CD8-positive, alpha-beta memory T cell (primary cell): ENCODE measurements at regions not wholly inside any gene's neighbourhood (a gene's known extent, or its start where the extent isn't known, plus 50 kb on each side); places are given as distances from the start of the nearest gene placed in this dataset.

ENCODE experiments used
- CTCF ChIA-PET: fragments of 350-600 bp; sonication (Branson Sonifier 250); formaldehyde crosslinking; loops from one replicate; lab custom pipeline; 2021; ENCODE audit warnings: antibody characterized with exemption; lab: Charles Lee
- POLR2A ChIA-PET: fragments of 350-600 bp; sonication (Branson Sonifier 250); formaldehyde crosslinking; loops from one replicate; lab custom pipeline; 2021; ENCODE audit warnings: antibody characterized with exemption; lab: Charles Lee
- DNase-seq, 5 donors: peaks; one replicate each; pipeline versions ENCODE4 v3.0.0 to v3.0.0-alpha.2; 2020 to 2022; ENCODE audit warnings: mixed read lengths in 1 of 5
- H3K27ac ChIP-seq: one replicate; pipeline ENCODE4 v1.7.0; 2013; ENCODE audit warnings: low read depth, mild to moderate bottlenecking, low read length, moderate library complexity
- H3K27me3 ChIP-seq: 2 replicates; pipeline ENCODE4 v1.7.0; 2013; ENCODE audit warnings: low read length, mild to moderate bottlenecking; ENCODE audit not compliant: insufficient read depth, poor library complexity, severe bottlenecking
- H3K36me3 ChIP-seq: 2 replicates; pipeline ENCODE4 v1.7.0; 2013; ENCODE audit warnings: mild to moderate bottlenecking, low read length, moderate library complexity; ENCODE audit not compliant: insufficient read depth
- H3K4me1 ChIP-seq: 2 replicates; pipeline ENCODE4 v1.7.0; 2013; ENCODE audit warnings: mild to moderate bottlenecking, low read length, moderate library complexity; ENCODE audit not compliant: insufficient read depth
- H3K4me3 ChIP-seq: 2 replicates; pipeline ENCODE4 v1.7.0; 2013; ENCODE audit warnings: mild to moderate bottlenecking, low read length
- H3K9me3 ChIP-seq: 2 replicates; pipeline ENCODE4 v1.7.0; 2013; ENCODE audit warnings: mild to moderate bottlenecking, low read length
- H3K27ac Mint-ChIP-seq, 8 donors: one replicate each; pipeline ENCODE4 v1.8.0; 2020 to 2021; ENCODE audit warnings: mixed read lengths in 8 of 8, mild to moderate bottlenecking in 6 of 8, inconsistent platforms in 3 of 8, moderate library complexity in 3 of 8
- H3K27me3 Mint-ChIP-seq, 2 donors: one replicate each; pipeline ENCODE4 v1.8.0; 2020 to 2021; ENCODE audit warnings: mixed read lengths in 2 of 2, mild to moderate bottlenecking in 1 of 2, moderate library complexity in 1 of 2
- H3K36me3 Mint-ChIP-seq, 3 donors: one replicate each; pipeline ENCODE4 v1.8.0; 2020 to 2021; ENCODE audit warnings: mixed read lengths in 3 of 3, inconsistent platforms in 1 of 3, mild to moderate bottlenecking in 1 of 3
- H3K4me1 Mint-ChIP-seq, 3 donors: one replicate each; pipeline ENCODE4 v1.8.0; 2020 to 2021; ENCODE audit warnings: mixed read lengths in 3 of 3, inconsistent platforms in 1 of 3, mild to moderate bottlenecking in 1 of 3
- H3K4me3 Mint-ChIP-seq, 7 donors: one replicate each; pipeline ENCODE4 v1.8.0; 2020 to 2021; ENCODE audit warnings: mixed read lengths in 7 of 7, mild to moderate bottlenecking in 6 of 7, moderate library complexity in 4 of 7, inconsistent platforms in 2 of 7
- H3K9me3 Mint-ChIP-seq, 5 donors: one replicate each; pipeline ENCODE4 v1.8.0; 2020 to 2022; ENCODE audit warnings: mixed read lengths in 5 of 5, mild to moderate bottlenecking in 3 of 5, moderate library complexity in 2 of 5, inconsistent platforms in 1 of 5

DNA sequence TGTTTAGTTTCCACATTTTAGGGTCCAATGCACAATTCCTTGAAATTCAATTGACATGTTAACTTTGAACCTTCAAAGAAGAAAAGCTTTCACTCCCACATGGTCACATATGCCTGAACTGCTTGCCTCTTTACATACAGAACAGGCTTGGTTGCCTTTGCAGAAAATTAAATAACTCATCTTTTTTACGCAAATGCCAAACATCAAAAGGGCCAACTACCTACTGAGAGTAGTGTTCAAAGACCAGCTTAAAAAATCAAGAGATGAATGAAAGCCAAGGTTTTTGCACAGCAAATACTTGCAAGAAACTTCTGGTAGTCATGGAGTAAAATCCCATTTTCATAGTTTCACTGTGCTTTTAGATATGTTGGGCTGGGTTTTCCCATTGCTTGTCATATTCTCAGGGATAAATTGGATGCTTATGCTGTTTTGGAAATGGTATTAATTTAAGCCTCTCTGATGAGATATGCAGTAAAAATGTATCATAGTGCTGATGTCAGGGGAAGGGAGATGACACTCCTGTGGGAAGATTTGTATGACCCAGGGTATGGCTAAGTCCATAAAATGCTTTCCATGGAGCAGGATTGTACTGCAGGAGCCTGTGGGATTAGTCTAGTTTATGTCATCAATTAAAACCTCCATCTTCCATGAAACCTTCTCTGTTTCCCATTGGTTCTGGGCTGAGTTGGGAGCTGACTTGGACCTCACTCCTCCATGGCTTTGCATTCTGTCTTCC is 60.6 kb upstream of the DARS1 start:
- POLR2A ChIA-PET, result no interaction called here

GRCh38 chr2:136045344-136045743 is 59.9 kb upstream of the DARS1 start:
- no peaks in the 10 kb centered on the region for H3K9me3 Mint-ChIP-seq
- no peak for DNase-seq
- Histone ChIP-seq H3K36me3 (no peaks in the 10 kb centered on the region), H3K27ac (no peak overlapping the region), H3K27me3 (no peaks in the 10 kb centered on the region), H3K4me3 (no peak overlapping the region), H3K4me1 (peaks cover 18% of the 10 kb centered on the region), H3K9me3 (no peaks in the 10 kb centered on the region)
- no peaks in the 10 kb centered on the region for H3K27me3 Mint-ChIP-seq
- no peaks in the 10 kb centered on the region for H3K36me3 Mint-ChIP-seq
- H3K4me1 Mint-ChIP-seq, result peaks cover 15 to 17% (median 15%) of the 10 kb centered on the region in 3 donors
- POLR2A ChIA-PET, result no interaction called here
- no peak overlapping the region for H3K4me3 Mint-ChIP-seq
- no peak overlapping the region for H3K27ac Mint-ChIP-seq
- CTCF ChIA-PET, result no interaction called here

More for the DNA sequence above, 60.6 kb upstream of the DARS1 start:
- peaks cover 25% of the 10 kb centered on the region for H3K4me1 ChIP-seq
- Mint-ChIP-seq H3K27ac (no peak overlapping the region), H3K4me1 (peaks cover 22 to 24% (median 22%) of the 10 kb centered on the region in 3 donors), H3K36me3 (no peaks in the 10 kb centered on the region), H3K4me3 (no peak overlapping the region), H3K27me3 (no peaks in the 10 kb centered on the region), H3K9me3 (no peaks in the 10 kb centered on the region)
- no peak for DNase-seq
- no peak overlapping the region for H3K4me3 ChIP-seq
- no peaks in the 10 kb centered on the region for H3K9me3 ChIP-seq
- H3K27me3 ChIP-seq, result no peaks in the 10 kb centered on the region
- no peak overlapping the region for H3K27ac ChIP-seq
- CTCF ChIA-PET, result no interaction called here
- no peaks in the 10 kb centered on the region for H3K36me3 ChIP-seq
